Endometrium (tissue), 2 donors: ENCODE measurements at regions not wholly inside any gene's neighbourhood (a gene's known extent, or its start where the extent isn't known, plus 50 kb on each side); places are given as distances from the start of the nearest gene placed in this dataset.

Experiments used
- FAIRE-seq: peaks from 2 replicates; lab custom pipeline; 2012; peaks lifted over from hg19 to GRCh38; lab: Jason Lieb, UNC
- donor health status: control.
- donor health status: control.

DNA sequence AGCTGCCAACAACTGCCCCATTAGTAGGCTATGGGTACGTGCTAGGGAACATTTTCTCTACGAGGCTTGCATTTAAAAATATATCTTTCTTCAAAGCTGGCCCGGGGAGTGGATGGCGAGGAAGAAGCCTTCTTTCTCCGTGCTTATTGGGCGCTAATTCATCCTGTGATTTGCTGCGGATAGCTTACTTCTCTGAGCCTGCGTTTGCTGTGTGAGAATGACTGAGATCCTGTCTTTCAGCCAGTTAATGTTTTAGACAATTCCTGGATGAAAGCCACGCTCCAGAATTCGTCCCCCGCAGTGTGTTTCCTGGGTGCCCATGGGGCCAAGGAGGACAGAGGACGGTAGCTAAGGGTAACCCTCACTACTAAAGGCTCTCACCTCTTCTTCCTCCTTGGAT is 57.8 kb upstream of the TARBP1 start:
- FAIRE-seq: no peak

DNA sequence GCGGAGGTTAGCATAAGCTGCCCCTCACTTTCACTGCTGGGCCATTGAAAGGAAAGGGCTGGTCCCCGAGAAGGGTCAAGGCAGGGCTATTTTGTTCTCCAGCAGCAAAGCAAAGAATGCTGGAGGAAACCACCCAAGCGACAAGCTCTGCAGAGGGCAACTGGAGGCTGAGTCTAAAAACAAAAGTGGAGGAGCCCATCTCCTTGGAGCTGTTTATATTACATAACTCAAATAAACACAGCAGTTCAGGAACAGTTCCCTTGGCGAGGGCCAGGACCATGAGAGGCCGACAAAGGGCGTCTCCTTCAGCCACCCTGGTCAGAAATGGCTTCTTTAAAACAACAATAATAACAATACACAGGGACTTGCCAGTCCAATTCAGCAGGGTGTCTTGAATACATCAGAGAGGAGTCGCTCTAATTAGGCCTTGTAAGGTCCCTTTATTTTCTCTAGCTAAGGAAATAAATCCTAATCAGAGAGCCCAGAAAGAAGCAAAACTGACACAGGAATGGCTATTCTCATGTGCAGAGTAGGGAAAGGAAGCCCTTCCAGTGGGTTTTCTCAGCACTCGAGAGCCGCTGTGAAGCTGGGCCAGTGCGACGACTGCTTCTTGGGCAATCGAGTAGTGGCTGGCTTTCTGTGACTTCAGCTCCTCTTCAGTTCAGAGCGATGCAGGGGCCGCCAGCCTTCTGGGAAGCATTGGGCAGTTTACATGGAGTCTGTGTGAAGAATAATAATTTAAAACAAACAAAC is 57.0 kb upstream of the TARBP1 start:
- peak; percentile 84 for FAIRE-seq

DNA sequence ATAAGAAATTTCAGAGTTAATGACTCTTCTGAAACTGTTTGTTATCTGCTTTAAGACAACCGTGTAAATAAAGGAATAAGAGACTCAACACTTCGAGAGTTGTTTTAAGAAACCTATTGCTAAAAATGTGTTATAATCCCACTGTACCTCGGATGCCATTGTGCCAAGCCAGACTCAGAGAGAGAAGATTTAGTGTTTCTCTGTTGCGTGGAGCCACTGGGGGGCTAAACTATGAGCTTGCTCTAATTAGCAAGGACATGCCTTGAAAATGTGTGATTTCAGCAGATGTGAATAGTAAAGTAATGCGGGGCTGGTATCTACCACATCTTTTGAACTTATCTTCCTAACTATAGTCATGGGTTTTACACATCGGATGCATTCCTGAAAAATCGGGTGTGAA is 56.2 kb upstream of the TARBP1 start:
- FAIRE-seq: no peak

DNA sequence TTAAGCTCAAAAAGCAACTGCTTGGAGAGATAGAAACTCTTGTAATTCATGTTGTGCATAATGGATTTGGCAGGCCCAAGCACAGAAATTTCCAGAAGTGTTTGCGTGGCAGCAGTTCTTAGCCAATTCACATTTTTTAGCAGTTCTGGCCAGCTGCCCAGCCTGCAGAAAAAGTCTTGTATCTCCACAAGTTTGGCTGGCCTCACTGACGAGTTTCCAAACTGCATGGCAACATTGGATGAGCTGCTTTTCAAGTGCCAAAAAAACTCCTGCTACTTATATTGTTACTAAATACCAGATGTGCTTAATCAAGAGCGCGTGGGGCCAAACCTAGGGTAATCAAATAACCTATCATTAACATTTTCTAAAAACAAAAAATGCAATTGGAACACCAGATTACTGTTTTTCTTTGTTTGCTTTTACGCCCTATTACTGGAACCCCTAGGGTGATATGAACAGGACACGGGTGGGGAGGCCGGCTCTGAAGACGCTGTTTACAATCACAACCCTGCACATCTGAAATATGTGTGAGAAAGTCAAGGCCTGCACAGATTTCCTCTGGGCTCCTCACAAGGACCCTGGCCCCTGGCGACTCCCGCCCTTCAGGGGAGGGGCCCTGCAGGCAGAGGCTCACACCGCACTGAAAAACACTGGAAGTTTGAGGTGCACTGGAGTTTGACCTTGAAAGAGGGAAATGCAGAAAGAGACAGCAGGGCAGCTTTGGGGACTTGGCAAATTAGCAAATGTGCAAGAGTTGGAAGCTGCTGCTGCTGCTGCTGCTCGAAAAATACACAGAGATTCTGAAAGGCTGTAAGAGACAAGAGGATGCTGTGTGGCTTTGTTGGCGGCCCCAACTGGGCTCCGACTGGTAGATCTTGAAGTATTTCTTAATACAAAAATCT is 55.2 kb upstream of the TARBP1 start:
- FAIRE-seq: peak; percentile 97

DNA sequence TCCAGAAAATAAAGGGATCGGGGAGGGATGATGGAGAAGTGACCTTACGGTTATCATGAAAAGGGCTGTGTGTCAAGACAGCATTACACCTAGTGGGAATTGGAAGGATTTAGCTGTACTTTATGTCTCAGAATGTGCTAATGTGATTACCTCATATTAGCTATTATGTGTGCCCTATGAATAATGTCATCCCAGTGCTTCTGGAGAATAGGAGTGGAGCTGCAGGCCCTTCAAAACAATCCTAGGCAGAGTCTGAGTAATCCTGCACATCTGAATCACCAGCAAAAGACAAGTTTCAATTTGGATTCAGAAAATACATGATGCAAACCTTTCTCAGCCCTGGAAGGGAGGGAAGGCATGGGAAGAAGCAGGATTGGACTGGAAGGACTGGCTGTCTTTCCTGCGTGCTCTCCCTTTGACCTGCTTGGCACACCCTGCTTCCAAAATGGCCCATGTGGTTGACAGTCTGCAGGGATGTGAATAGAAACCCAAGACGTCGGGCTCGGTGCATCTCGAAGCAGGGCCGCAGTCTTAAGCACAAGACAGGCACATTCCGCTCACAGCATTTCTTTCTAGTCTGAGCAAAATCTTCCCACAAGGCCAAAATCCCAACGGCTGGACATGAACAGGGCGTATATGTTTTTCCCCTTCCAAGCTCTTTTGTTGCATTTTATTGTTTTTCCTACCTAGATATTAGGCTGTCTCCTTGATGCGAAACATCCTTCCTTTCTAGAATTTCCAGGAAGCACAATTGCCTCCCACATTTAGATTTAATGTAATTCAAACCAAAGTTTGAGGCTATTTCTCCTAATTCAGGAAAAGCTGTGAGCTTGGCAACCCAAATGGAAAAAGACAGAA is 54.3 kb upstream of the TARBP1 start:
- no peak for FAIRE-seq

DNA sequence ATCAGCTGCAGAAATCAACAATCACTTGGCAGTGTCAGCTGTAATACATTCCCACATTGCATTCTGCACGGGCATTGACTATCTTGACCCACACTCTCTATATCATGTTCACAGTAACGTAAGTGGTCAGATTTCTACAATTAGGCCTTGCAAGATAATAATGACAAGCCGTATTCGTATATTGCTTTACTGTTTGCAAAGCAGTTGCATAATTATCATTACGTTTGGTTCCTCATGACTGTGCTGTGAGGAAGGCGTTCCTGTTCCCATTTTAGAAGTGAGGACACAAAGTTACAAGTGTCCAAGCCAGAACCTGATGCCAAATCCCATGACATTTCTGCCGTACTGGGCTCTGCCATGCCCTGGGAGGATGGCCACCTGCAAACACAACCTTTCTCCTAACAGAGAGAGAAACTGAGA is 53.5 kb upstream of the TARBP1 start:
- no peak for FAIRE-seq

DNA sequence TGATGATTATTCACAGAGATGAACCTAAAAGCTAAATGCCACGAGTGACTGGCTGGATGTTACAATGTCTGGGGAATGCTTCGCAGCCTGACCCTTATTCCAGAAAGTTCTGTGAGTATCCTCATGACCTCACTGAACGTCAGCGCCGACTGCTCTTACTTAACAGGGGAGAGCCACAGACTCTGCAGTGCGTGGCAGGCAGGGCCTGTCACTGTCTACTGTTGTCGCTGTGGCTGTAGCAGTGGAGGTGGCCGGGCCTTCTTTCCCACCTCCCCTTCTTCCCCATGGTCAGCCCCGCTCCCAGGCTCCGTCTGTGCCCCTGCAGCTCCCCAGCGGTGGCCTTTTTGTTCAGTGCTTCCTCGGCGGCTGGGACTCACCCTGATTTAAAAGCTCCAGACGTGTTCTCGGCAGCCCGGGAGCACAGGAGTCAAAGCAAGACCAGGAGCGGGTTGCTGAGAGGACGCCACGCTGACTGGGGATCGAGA is 52.2 kb upstream of the TARBP1 start:
- FAIRE-seq: no peak

DNA sequence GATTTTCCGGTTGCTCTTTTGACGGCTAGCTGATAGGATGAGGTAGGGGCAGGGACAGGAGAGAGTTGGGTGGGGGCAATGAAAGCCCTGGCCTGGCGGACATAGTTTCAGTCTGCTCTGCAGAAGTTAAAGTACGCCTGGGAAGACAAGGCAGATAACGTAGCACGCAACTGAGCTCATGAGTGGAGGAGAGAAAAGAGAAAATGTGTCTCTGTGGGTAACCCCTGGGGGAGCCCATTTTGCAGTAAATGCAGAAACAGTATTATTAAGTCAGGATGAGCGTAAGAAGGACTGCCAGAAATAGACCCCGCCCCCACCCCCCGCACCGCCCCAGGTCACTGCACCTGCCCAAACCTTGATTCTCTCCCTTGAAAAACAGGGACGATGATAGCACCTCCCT is 51.7 kb upstream of the TARBP1 start:
- no peak for FAIRE-seq

DNA sequence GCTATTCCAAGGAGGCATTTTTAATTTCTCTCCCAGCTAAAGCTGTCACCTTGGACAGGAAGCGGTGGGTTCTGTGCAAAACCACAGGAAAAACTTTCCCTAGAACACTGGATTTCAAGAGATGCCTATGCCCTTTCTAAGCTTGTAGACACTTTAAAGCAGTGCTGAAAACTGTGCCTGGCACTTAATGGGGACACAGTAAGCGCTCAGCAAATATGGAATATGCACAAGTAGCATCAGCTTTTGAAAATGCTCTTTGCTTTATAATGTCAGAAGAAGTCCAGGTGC is 50.9 kb upstream of the TARBP1 start:
- FAIRE-seq: no peak

DNA sequence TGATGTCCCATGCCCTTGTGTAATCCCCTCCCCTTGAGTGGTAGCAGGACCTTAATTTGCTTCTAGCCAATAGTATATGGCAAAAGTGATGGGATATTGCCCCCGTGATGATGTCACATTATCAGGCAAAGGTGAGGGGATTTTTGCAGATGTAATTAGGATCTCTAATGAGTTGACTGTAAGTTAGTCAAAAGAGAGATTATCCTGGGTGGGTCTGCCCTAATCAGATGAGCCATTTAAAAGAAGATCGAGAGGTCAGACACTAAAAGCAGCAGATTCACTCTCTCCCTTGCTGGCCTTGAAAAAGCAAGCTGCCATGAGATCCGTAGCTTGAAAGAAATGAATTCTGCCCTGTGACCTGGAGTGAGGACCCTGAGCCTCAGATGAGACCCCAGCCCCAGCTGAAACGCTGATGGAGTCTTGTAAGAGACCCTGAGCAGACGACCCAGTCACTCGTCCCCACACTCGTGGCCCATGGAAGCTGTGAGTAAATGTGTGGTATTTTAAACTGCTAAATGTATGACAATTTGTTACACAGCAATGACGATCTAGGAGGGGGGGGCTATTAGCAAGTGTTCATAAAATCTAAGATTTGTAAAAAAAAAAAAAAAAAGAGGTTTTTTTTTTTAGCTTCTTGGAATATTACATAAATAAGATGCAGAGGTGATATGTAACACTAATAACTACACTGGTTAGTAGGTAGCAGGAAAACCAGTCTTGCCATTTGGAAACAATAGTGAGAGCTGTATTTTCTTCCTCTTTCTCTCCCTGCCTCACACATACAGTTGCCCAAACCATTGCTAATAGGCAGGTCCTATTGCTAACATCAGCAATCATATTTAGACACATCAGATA is 50.3 kb upstream of the TARBP1 start:
- FAIRE-seq: no peak
